ENCODE measurements at regions not wholly inside any gene's neighbourhood (a gene's known extent, or its start where the extent isn't known, plus 50 kb on each side); places are given as distances from the start of the nearest gene placed in this dataset.

- TF ChIP-seq MAX (IDR thresholded peaks at IDR 0.05; ENCODE audit: low read depth) (no peak), RCOR1 (IDR thresholded peaks at IDR 0.05; ENCODE audit: low read length) (no peak), CHD2 (IDR thresholded peaks at IDR 0.05; ENCODE audit: low read length, partially characterized antibody) (no peak), POLR2AphosphoS5 (IDR thresholded peaks at IDR 0.05; ENCODE audit: low read depth, low read length) (no peak), RAD21 (IDR thresholded peaks at IDR 0.05; ENCODE audit: low read length) (no peak), PBX3 (IDR thresholded peaks at IDR 0.05) (no peak), YY1 (IDR thresholded peaks at IDR 0.05; ENCODE audit: low read depth) (no peak), EP300 (IDR thresholded peaks at IDR 0.05; ENCODE audit: borderline replicate concordance in 1 of 2, low read depth in 1 of 2, low read length in 1 of 2) (no peak), TAF1 (IDR thresholded peaks at IDR 0.05; ENCODE audit: borderline replicate concordance, low read depth, low read length) (no peak), RFX5 (IDR thresholded peaks at IDR 0.05; ENCODE audit: low read length) (no peak)
- TF ChIP-seq, protein P1, sequence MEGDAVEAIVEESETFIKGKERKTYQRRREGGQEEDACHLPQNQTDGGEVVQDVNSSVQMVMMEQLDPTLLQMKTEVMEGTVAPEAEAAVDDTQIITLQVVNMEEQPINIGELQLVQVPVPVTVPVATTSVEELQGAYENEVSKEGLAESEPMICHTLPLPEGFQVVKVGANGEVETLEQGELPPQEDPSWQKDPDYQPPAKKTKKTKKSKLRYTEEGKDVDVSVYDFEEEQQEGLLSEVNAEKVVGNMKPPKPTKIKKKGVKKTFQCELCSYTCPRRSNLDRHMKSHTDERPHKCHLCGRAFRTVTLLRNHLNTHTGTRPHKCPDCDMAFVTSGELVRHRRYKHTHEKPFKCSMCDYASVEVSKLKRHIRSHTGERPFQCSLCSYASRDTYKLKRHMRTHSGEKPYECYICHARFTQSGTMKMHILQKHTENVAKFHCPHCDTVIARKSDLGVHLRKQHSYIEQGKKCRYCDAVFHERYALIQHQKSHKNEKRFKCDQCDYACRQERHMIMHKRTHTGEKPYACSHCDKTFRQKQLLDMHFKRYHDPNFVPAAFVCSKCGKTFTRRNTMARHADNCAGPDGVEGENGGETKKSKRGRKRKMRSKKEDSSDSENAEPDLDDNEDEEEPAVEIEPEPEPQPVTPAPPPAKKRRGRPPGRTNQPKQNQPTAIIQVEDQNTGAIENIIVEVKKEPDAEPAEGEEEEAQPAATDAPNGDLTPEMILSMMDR (IDR thresholded peaks at IDR 0.05) = no peak
- TF ChIP-seq, protein P2, sequence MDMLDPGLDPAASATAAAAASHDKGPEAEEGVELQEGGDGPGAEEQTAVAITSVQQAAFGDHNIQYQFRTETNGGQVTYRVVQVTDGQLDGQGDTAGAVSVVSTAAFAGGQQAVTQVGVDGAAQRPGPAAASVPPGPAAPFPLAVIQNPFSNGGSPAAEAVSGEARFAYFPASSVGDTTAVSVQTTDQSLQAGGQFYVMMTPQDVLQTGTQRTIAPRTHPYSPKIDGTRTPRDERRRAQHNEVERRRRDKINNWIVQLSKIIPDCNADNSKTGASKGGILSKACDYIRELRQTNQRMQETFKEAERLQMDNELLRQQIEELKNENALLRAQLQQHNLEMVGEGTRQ (IDR thresholded peaks at IDR 0.05; ENCODE audit: borderline replicate concordance, low read depth, low read length) = no peak
Observed at GRCh38 chr2:183799761-183800160, 675.5 kb downstream of the NUP35 start.

Data from SK-N-SH (cell line).